ENCODE measurements at regions not wholly inside any gene's neighbourhood (a gene's known extent, or its start where the extent isn't known, plus 50 kb on each side); places are given as distances from the start of the nearest gene placed in this dataset.

DNA sequence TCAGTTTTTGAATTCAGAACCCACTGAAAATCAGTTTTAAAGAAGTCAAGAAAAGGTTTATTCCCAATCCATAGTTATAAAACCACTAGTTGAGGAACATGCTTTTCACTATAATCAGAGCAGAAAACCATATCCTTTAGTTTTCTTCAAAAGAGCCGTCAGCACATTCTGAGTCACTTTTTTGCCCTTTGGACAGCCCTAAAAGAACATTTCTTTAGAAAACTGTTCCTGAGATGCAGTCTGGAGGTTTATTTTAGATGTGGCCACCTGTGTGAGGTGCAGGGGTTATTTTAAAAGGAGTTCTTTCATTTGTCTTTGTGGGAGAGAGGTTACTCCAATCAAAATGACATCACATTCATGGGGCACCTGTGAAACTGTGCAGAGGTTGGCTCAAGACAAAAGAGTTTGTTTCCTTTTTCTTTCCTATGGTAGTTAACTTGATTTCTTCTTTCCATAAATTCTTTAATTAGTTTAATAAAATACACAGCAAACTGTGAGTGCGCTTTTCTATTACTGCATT lies 221.6 kb upstream of the RPS23 start:
- TF ChIP-seq POLR2AphosphoS5 (IDR thresholded peaks at IDR 0.05; ENCODE audit: low read depth, low read length) (no peak), TAF1 (IDR thresholded peaks at IDR 0.05; ENCODE audit: low read depth, low read length) (no peak), POLR2A (IDR thresholded peaks at IDR 0.05; ENCODE audit: low read depth, low read length) (no peak), POU2F2 (IDR thresholded peaks at IDR 0.05; ENCODE audit: low read depth, low read length) (no peak)
